ENCODE measurements at regions not wholly inside any gene's neighbourhood (a gene's known extent, or its start where the extent isn't known, plus 50 kb on each side); places are given as distances from the start of the nearest gene placed in this dataset.

DNA sequence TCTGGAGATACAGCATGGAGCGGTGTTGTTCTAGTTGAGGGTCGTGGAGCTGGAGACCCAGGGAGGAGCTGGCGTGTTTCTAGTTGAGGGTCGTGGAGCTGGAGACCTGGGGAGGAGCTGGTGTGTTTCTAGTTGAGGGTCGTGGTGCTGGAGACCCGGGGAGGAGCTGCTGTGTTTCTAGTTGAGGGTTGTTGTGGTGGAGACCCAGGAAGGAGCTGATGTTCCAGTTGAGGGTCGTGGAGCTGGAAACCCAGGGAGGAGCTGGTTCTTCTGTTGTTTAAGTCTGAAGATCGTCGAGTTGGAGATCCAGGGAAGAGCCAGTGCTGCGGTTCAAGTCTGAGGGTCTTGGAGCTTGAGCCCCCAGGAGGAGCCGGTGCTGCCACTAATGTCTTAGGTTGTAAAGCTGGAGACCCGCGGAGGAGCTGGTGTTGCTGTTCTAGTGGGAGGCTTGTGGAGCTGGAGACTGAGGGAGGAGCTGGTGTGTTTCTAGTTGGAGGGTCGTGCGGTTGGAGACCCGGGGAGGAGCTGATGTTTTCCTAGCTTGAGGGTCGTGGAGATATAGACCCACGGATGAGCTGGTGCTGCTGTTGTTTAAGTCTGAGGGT lies 155.3 kb downstream of the RTP5 start:
- TF ChIP-seq, protein P1, sequence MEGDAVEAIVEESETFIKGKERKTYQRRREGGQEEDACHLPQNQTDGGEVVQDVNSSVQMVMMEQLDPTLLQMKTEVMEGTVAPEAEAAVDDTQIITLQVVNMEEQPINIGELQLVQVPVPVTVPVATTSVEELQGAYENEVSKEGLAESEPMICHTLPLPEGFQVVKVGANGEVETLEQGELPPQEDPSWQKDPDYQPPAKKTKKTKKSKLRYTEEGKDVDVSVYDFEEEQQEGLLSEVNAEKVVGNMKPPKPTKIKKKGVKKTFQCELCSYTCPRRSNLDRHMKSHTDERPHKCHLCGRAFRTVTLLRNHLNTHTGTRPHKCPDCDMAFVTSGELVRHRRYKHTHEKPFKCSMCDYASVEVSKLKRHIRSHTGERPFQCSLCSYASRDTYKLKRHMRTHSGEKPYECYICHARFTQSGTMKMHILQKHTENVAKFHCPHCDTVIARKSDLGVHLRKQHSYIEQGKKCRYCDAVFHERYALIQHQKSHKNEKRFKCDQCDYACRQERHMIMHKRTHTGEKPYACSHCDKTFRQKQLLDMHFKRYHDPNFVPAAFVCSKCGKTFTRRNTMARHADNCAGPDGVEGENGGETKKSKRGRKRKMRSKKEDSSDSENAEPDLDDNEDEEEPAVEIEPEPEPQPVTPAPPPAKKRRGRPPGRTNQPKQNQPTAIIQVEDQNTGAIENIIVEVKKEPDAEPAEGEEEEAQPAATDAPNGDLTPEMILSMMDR (IDR thresholded peaks at IDR 0.05 in 2 of 3, conservative IDR thresholded peaks at IDR 0.05 in 1 of 3; ENCODE audit: control insufficient read depth in 2 of 3, extremely low read depth in 1 of 3, insufficient read depth in 1 of 3, low read depth in 3 of 3, low read length in 3 of 3) = no peak
- TF ChIP-seq, protein P2, sequence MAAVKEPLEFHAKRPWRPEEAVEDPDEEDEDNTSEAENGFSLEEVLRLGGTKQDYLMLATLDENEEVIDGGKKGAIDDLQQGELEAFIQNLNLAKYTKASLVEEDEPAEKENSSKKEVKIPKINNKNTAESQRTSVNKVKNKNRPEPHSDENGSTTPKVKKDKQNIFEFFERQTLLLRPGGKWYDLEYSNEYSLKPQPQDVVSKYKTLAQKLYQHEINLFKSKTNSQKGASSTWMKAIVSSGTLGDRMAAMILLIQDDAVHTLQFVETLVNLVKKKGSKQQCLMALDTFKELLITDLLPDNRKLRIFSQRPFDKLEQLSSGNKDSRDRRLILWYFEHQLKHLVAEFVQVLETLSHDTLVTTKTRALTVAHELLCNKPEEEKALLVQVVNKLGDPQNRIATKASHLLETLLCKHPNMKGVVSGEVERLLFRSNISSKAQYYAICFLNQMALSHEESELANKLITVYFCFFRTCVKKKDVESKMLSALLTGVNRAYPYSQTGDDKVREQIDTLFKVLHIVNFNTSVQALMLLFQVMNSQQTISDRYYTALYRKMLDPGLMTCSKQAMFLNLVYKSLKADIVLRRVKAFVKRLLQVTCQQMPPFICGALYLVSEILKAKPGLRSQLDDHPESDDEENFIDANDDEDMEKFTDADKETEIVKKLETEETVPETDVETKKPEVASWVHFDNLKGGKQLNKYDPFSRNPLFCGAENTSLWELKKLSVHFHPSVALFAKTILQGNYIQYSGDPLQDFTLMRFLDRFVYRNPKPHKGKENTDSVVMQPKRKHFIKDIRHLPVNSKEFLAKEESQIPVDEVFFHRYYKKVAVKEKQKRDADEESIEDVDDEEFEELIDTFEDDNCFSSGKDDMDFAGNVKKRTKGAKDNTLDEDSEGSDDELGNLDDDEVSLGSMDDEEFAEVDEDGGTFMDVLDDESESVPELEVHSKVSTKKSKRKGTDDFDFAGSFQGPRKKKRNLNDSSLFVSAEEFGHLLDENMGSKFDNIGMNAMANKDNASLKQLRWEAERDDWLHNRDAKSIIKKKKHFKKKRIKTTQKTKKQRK (IDR thresholded peaks at IDR 0.05; ENCODE audit: low read depth, low read length) = no peak
- no peak for TF ChIP-seq POU2F2 (IDR thresholded peaks at IDR 0.05; ENCODE audit: borderline replicate concordance, low read depth, low read length)
- TF ChIP-seq ZSCAN29 (IDR thresholded peaks at IDR 0.05) = no peak
- TF ChIP-seq, protein P3, sequence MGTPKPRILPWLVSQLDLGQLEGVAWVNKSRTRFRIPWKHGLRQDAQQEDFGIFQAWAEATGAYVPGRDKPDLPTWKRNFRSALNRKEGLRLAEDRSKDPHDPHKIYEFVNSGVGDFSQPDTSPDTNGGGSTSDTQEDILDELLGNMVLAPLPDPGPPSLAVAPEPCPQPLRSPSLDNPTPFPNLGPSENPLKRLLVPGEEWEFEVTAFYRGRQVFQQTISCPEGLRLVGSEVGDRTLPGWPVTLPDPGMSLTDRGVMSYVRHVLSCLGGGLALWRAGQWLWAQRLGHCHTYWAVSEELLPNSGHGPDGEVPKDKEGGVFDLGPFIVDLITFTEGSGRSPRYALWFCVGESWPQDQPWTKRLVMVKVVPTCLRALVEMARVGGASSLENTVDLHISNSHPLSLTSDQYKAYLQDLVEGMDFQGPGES (IDR thresholded peaks at IDR 0.05) = no peak
- no peak for TF ChIP-seq YY1 (IDR thresholded peaks at IDR 0.05; ENCODE audit: low read depth, low read length)
- no peak for TF ChIP-seq CHD2 (IDR thresholded peaks at IDR 0.05; ENCODE audit: borderline replicate concordance, low read depth, low read length)
- no peak for TF ChIP-seq CBX3 (IDR thresholded peaks at IDR 0.05; ENCODE audit: borderline replicate concordance, low read depth)
- no peak for TF ChIP-seq CEBPB (IDR thresholded peaks at IDR 0.05; ENCODE audit: borderline replicate concordance in 1 of 2, low read depth in 2 of 2, low read length in 2 of 2)
